GM20000 (cell line): ENCODE measurements at regions not wholly inside any gene's neighbourhood (a gene's known extent, or its start where the extent isn't known, plus 50 kb on each side); places are given as distances from the start of the nearest gene placed in this dataset.

ENCODE experiments used
- DNase-seq: peaks from one replicate; pipeline ENCODE4 v3.0.0; 2012; ENCODE audit warnings: low spot score
- TF ChIP-seq, protein P1 (sequence below): IDR thresholded peaks from 2 replicates; pipeline ENCODE4 v1.5.1; 2012; ENCODE audit warnings: mild to moderate bottlenecking, control low read depth; ENCODE audit errors: extremely low read depth, missing control alignments

DNA sequence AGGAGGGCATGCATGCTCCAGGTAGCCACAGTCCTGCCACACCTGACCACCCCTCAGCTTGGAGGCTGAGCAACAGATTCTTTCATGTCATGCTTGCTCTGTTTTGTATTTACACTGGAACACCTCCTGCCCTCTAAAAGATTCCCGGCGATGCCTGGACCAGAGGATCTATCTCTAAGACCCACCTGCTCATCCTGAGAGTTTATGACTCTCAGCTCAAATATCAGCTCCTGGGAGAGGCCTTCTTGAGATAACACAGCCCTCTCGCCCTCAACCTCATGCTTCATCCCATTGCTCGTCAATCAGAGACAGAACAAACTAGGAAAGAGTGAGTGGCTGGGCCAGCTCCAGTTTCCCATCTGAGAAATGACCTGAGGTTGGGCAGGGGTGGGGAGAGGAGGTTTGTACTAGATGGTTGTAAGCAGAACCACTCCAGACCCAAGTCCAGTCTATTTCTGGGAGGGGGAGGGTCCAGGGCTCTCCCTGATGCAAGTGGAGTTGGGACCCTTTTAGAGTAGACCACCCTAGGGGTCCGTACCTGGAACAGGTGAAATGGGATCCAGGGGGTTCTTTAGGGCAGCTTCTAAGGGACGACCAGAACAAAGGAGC lies 524.5 kb downstream of the MATN1 start:
- TF ChIP-seq, protein P1, sequence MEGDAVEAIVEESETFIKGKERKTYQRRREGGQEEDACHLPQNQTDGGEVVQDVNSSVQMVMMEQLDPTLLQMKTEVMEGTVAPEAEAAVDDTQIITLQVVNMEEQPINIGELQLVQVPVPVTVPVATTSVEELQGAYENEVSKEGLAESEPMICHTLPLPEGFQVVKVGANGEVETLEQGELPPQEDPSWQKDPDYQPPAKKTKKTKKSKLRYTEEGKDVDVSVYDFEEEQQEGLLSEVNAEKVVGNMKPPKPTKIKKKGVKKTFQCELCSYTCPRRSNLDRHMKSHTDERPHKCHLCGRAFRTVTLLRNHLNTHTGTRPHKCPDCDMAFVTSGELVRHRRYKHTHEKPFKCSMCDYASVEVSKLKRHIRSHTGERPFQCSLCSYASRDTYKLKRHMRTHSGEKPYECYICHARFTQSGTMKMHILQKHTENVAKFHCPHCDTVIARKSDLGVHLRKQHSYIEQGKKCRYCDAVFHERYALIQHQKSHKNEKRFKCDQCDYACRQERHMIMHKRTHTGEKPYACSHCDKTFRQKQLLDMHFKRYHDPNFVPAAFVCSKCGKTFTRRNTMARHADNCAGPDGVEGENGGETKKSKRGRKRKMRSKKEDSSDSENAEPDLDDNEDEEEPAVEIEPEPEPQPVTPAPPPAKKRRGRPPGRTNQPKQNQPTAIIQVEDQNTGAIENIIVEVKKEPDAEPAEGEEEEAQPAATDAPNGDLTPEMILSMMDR = no peak
- DNase-seq = no peak

- no peak for DNase-seq
- TF ChIP-seq, protein P1 = no peak
Measured at GRCh38 chr1:30198451-30198760, 525.0 kb downstream of the MATN1 start.

GRCh38 chr1:30197639-30198450 lies 525.5 kb downstream of the MATN1 start:
- DNase-seq = no peak
- TF ChIP-seq, protein P1 = no peak

DNA sequence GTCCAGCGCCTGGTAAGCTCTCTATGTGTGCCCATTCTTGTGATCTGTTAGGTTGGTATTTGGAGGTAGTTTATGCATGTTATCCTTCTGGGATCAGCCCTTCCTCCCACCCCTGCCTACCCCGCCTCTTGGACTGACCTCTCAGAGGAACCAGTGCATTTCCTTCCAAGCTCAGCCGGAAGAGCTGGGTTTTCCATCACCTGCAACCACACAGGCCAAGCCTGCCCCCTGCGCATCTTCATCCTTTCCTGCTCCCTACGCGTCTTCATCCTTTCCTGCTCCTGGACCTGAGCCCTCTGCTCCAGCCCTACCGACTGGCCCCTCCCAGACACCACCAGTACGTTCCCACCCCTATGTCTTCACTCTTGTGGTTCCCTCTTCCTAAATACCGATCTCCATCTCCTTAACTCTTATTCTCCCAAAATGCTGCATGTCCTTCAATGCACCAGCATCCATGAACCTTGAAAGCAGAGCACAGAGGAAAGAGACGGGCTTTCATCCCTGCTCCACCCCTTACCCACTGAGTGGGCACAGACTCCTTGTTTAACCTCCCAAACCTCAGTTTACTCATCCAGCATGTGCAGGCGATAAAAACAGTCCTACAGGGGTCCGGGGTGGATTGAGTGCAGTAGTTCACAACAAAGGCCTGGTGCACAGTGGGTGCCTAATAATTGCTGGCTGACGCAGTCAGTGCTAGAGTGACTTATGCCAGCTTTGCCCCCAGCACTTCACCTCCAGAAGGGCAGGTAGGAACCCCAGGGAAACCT lies 526.3 kb downstream of the MATN1 start:
- no peak for DNase-seq
- TF ChIP-seq, protein P1 = no peak

GRCh38 chr1:30196457-30196856 lies 526.9 kb downstream of the MATN1 start:
- TF ChIP-seq, protein P1 = no peak
- no peak for DNase-seq

GRCh38 chr1:30195424-30196134 lies 527.8 kb downstream of the MATN1 start:
- DNase-seq = no peak
- TF ChIP-seq, protein P1 = no peak
